ENCODE measurements at regions not wholly inside any gene's neighbourhood (a gene's known extent, or its start where the extent isn't known, plus 50 kb on each side); places are given as distances from the start of the nearest gene placed in this dataset.

DNA sequence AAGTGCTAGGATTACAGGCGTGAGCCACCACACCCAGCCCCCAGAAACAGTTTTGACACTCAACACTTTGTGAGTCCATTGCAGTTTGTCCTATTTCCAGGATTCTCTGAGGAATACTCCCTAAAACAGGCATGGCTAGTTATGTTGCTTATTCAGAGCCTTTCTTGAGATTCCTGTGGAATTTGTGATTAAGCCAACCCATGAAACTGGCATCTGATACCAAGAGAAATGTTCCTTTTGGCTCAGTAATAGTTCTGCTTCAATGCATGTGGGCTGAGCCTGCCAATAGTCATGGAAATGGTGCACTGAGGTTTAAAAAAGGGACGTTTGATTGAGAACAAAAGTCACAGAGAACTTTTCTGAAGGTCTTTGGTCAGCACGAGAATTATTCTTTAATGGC, 241.7 kb downstream of the PPP1R2C start:
- Mint-ChIP-seq H3K9me3 (peaks cover 7% of the 10 kb centered on the region), H3K27me3 (ENCODE audit: low read depth, poor library complexity) (no peaks in the 10 kb centered on the region), H3K27ac (no peak overlapping the region), H3K4me1 (no peaks in the 10 kb centered on the region), H3K36me3 (ENCODE audit: low read depth) (no peaks in the 10 kb centered on the region), H3K4me3 (no peak overlapping the region)
- TF ChIP-seq, protein P1, sequence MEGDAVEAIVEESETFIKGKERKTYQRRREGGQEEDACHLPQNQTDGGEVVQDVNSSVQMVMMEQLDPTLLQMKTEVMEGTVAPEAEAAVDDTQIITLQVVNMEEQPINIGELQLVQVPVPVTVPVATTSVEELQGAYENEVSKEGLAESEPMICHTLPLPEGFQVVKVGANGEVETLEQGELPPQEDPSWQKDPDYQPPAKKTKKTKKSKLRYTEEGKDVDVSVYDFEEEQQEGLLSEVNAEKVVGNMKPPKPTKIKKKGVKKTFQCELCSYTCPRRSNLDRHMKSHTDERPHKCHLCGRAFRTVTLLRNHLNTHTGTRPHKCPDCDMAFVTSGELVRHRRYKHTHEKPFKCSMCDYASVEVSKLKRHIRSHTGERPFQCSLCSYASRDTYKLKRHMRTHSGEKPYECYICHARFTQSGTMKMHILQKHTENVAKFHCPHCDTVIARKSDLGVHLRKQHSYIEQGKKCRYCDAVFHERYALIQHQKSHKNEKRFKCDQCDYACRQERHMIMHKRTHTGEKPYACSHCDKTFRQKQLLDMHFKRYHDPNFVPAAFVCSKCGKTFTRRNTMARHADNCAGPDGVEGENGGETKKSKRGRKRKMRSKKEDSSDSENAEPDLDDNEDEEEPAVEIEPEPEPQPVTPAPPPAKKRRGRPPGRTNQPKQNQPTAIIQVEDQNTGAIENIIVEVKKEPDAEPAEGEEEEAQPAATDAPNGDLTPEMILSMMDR (IDR thresholded peaks at IDR 0.05), result no peak
- DNase-seq, result no peak

DNA sequence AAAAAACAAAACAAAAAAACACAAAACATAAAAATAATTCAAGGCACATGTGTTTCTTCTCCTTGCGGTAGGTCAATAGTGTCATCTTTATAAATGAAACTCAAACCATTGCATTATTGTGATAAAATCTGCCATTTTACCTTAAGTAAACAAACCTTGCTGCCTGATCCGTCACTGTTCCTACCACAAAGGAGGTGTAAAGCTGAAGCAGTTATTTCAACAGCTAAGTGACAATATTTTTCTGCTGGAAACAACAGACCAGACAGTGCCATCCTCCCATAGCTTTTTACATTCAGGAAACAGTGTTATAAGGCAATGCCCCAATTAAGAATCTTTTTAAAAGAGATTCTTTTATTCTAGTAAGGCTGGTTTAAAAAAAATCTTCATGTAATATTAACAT, 242.7 kb downstream of the PPP1R2C start:
- no peaks in the 10 kb centered on the region for H3K4me1 Mint-ChIP-seq
- H3K4me3 Mint-ChIP-seq, result no peak overlapping the region
- no peak overlapping the region for H3K27ac Mint-ChIP-seq
- no peaks in the 10 kb centered on the region for H3K36me3 Mint-ChIP-seq (ENCODE audit: low read depth)
- DNase-seq, result no peak
- H3K9me3 Mint-ChIP-seq, result peaks cover 7% of the 10 kb centered on the region
- H3K27me3 Mint-ChIP-seq (ENCODE audit: low read depth, poor library complexity), result no peaks in the 10 kb centered on the region
- TF ChIP-seq, protein P1 (IDR thresholded peaks at IDR 0.05), result no peak

DNA sequence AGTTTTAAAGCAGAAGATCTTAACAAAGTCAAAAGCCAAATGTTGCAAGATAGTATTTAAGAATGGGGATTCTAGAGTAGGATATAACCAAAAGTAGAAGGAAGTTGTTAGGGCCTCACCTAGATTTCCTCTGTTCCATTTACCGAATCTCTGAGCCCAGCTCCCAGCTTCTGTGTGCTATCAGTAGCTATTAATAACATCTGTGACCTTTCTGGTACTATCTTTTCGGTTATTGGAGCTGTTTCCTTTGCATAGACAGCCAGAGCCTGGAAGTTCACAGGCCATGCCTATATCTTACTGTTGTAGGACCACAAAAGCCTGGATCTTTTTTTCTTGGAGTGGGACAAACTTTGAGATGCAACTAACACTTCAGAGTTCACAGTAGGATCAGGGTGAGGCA, 244.2 kb downstream of the PPP1R2C start:
- H3K9me3 Mint-ChIP-seq, result peaks cover 7% of the 10 kb centered on the region
- no peaks in the 10 kb centered on the region for H3K36me3 Mint-ChIP-seq (ENCODE audit: low read depth)
- no peaks in the 10 kb centered on the region for H3K4me1 Mint-ChIP-seq
- no peak overlapping the region for H3K27ac Mint-ChIP-seq
- TF ChIP-seq, protein P1 (IDR thresholded peaks at IDR 0.05), result no peak
- DNase-seq, result no peak
- H3K27me3 Mint-ChIP-seq (ENCODE audit: low read depth, poor library complexity), result no peaks in the 10 kb centered on the region
- no peak overlapping the region for H3K4me3 Mint-ChIP-seq

DNA sequence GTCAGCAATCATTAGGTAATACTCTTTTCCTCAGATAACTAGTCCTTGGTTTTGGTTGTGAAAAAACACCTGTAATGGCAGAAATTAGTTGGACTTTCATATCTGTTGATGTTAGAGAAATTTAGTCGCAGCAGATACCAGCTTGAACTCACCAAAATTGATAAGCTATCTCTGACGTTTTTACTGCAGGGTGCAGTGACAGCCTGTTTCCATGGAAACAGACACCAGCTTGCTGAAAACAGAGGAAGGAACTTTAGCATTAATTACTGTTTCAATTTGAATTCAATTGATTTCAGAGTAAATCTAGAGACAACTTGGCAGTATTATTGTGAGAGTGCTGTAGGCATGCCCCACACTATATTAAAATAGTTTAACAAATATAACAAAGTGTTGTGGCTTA, 246.5 kb downstream of the PPP1R2C start:
- peaks cover 7% of the 10 kb centered on the region for H3K9me3 Mint-ChIP-seq
- H3K27ac Mint-ChIP-seq, result no peak overlapping the region
- TF ChIP-seq, protein P1 (IDR thresholded peaks at IDR 0.05), result no peak
- no peaks in the 10 kb centered on the region for H3K36me3 Mint-ChIP-seq (ENCODE audit: low read depth)
- no peak for DNase-seq
- no peaks in the 10 kb centered on the region for H3K27me3 Mint-ChIP-seq (ENCODE audit: low read depth, poor library complexity)
- H3K4me3 Mint-ChIP-seq, result no peak overlapping the region
- no peaks in the 10 kb centered on the region for H3K4me1 Mint-ChIP-seq

DNA sequence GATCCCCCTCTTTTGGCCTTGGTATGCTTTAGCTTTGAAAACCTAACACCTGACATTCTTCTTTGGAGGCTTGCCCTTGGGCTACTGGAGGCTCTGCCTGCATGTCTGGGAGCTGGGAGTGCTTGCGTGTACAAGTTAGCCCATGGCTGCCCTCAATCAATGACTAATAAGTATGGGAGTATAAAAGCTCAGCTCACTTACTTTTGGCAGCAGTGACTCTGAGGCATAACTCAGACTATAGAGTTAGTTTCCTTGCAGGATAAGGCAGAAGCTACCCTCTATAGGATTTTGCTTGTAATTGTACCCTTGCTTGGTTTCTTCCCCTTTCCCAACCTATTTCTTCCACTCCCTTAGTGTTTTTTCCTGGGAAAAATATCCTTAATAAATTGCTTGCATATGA, 247.9 kb downstream of the PPP1R2C start:
- TF ChIP-seq, protein P1 (IDR thresholded peaks at IDR 0.05), result no peak
- no peaks in the 10 kb centered on the region for H3K27me3 Mint-ChIP-seq (ENCODE audit: low read depth, poor library complexity)
- no peak overlapping the region for H3K4me3 Mint-ChIP-seq
- H3K27ac Mint-ChIP-seq, result no peak overlapping the region
- H3K9me3 Mint-ChIP-seq, result peaks cover 7% of the 10 kb centered on the region
- no peaks in the 10 kb centered on the region for H3K36me3 Mint-ChIP-seq (ENCODE audit: low read depth)
- no peaks in the 10 kb centered on the region for H3K4me1 Mint-ChIP-seq
- DNase-seq, result no peak

DNA sequence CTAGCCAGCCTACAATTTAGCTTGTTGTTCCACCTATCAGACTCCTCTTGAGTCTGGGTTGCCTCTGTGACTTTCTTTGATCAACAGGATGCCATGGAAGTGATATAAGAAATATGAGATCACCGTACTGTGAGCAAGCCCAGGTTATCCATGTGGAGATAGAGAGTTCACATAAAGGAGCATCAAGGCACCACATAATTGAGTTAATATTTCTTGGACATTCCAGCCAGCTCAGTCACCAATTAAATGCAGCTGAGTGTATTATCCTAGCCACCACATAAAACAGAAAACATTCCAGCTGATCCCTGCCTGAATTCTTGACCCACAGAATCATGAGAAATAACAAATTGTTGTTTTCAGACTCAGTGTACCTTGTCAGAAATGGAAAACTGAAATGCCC, 253.6 kb downstream of the PPP1R2C start:
- DNase-seq, result no peak
- Mint-ChIP-seq H3K36me3 (ENCODE audit: low read depth) (no peaks in the 10 kb centered on the region), H3K27ac (no peak overlapping the region), H3K27me3 (ENCODE audit: low read depth, poor library complexity) (no peaks in the 10 kb centered on the region), H3K4me1 (no peaks in the 10 kb centered on the region), H3K4me3 (no peak overlapping the region), H3K9me3 (no peaks in the 10 kb centered on the region)
- TF ChIP-seq, protein P1 (IDR thresholded peaks at IDR 0.05), result no peak

Data from nephron progenitor cell (in vitro differentiated cells).